Heart right ventricle (tissue), 16 donors: ENCODE measurements at regions not wholly inside any gene's neighbourhood (a gene's known extent, or its start where the extent isn't known, plus 50 kb on each side); places are given as distances from the start of the nearest gene placed in this dataset.
A peak's percentile ranks its signal among the peaks of the same experiment; 100 is the strongest.

ENCODE experiments used
- ATAC-seq, 8 donors: fragments of 200-7000 bp; cut with Tn5 transposase; one replicate each; pipeline ENCODE4 v1.9.1; 2020; ENCODE audit warnings: mild to moderate bottlenecking in 8 of 8, moderate library complexity in 8 of 8, moderate number of reproducible peaks in 1 of 8
- DNase-seq, 2 donors: peaks; one replicate each; pipeline ENCODE4 v3.0.0-alpha.2; 2020
- H3K27ac ChIP-seq, 10 donors: fragments of 200-600 bp; sonication (generic) in 2 of 10; one replicate each; pipeline versions ENCODE4 v1.5.0 to v1.8.0; 2020 to 2022; ENCODE audit warnings: mild to moderate bottlenecking in 3 of 10
- H3K27me3 ChIP-seq, 7 donors: fragments of 200-600 bp; one replicate each; pipeline ENCODE4 v1.8.0; 2021 to 2022; ENCODE audit warnings: mild to moderate bottlenecking in 2 of 7
- H3K36me3 ChIP-seq, 9 donors: fragments of 200-600 bp; sonication (generic) in 1 of 9; one replicate each; pipeline versions ENCODE4 v1.5.0 to v1.8.0; 2020 to 2022; ENCODE audit warnings: mild to moderate bottlenecking in 2 of 9
- H3K4me1 ChIP-seq, 9 donors: fragments of 200-600 bp; sonication (generic) in 1 of 9; one replicate each; pipeline versions ENCODE4 v1.5.0 to v1.8.0; 2020 to 2022; ENCODE audit warnings: mild to moderate bottlenecking in 4 of 9
- H3K4me3 ChIP-seq, 10 donors: fragments of 200-600 bp; sonication (generic) in 2 of 10; one replicate each; pipeline versions ENCODE4 v1.5.0 to v1.8.0; 2020 to 2022; ENCODE audit warnings: mild to moderate bottlenecking in 7 of 10, moderate library complexity in 2 of 10
- H3K9me3 ChIP-seq, 11 donors: fragments of 200-600 bp in 10 of 11; sonication (generic) in 2 of 11; one replicate each; pipeline versions ENCODE4 v1.5.0 to v1.8.0; 2013 to 2022; ENCODE audit warnings: mild to moderate bottlenecking in 2 of 11, control low read depth in 1 of 11, moderate library complexity in 1 of 11
- WGBS, 2 donors: extraction: QIAGEN DNeasy Blood & Tissue Kit; methylation state at CpG; one replicate each; pipeline ENCODE4 v1.1.7; 2013; ENCODE audit warnings: inconsistent platforms in 1 of 2; 5-methylcytosine and 5-hydroxymethylcytosine counted together
- intact Hi-C, 10 donors: fragments of 100-400 bp; cut with DNase I; formaldehyde crosslinking; loops; one replicate each; pipeline versions ENCODE4 v1.11.1 to v1.14.2; 2022
- TF ChIP-seq, protein P1 (sequence below), 9 donors: fragments of 200-600 bp; sonication (generic) in 2 of 9; IDR thresholded peaks; one replicate each; pipeline versions ENCODE4 v1.5.0 to v1.8.0; 2021 to 2022; ENCODE audit warnings: antibody characterized with exemption in 9 of 9, mild to moderate bottlenecking in 5 of 9, moderate library complexity in 1 of 9
- donor health status: Arrhythmogenic right ventricular cardiomyopathy.
- donor health status: ischemic (EF 13 %, LVEDD 7.1; RV severe dilation, severe dysfunction).
- donor health status: healthy with polysubstance abuse.
- donor health status: DM: no; HTN: yes; CAD: no.
- donor health status: DM: no; HTN: no; CAD: no.
- donor health status: ischemic (EF 25% LVEDD 6.9; RV normal size, moderate dysfunction).
- donor health status: ischemic (EF 25% LVEDD 5.7; RV mildly dilated, moderate dysfunction).
- donor health status: healthy.
- donor health status: DM: yes; HTN: yes; CAD: no.
- donor health status: Ischemic cardiomyopathy.
- donor health status: ischemic (EF 35%, LVEDD 5.7; RV mildly dilated, moderate dysfunction).
- donor health status: nonischemic (EF 11% LVEDD 7.7; RV severe dilation, severe dysfunction).
- donor health status: DM: yes; HTN: yes; CAD: no.
- donor health status: PGD.
- donor health status: ischemic (EF 29% LVEDD 5.4; RV normal size, mild dysfunction).
- donor health status: nonischemic (EF 23%, LVEDD 6.1; RV moderate dilation, normal function).

DNA sequence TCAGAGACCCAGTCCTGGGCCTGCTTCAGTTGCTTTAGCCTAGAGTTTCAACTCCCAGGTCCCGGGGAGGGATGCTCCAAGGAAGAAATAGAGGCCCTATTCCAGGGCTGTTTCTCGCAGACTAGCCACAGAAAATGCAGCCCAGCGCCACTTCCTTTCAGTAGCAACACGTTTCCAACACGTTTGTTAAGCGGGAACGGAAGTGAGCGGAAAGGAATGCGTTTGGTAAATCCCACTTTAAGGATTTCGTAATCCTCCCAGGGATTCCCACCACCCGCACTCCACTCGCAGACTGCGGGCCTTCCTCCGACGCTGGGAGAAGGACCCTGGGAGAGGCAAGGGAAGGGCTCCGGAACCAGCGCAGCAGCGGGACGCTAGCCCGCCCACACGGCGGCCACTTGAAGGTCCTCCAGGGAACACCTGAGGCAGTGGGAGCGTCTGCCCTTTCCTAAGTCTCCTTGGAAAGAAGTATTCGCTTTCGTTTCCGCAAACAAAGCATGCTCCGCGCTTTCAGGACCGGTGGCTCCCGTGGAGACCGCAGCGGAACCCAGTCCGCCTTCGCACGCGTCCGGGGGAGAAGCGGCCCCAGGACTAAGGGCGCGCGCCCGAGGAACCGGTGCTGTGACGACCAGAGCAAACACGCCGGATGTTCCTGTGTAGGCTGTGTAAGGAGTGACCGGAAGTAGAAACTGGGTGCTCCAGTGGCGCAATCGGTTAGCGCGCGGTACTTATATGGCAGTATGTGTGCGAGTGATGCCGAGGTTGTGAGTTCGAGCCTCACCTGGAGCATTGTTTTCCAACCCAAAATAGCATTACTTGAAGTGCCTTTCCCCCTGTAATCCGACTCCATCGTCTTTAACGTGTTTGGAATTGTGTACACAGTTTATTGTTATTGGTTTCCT is 227.6 kb upstream of the PRSS16 start:
- ATAC-seq: peak; percentile 97 to 99 (median 99)

DNA sequence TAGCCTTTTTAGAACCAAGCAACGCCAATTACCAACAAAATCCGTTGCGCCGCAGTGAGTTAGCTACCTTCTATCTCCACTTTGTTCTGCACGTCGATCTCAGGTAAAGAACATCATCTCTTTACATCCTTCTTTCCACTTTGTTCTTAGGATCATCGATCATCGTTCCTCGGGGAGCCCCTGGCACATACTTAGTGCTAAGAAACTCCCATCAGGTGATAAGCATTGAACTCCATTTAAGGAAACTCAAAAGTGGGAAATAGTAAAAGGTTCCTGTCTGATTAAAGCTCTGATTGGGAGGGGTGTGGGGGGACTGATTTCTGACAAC is 227.0 kb upstream of the PRSS16 start:
- peaks cover 0 to 11% (median 3%) of the 10 kb centered on the region in 9 donors for H3K4me1 ChIP-seq
- no peak for DNase-seq
- TF ChIP-seq, protein P1, sequence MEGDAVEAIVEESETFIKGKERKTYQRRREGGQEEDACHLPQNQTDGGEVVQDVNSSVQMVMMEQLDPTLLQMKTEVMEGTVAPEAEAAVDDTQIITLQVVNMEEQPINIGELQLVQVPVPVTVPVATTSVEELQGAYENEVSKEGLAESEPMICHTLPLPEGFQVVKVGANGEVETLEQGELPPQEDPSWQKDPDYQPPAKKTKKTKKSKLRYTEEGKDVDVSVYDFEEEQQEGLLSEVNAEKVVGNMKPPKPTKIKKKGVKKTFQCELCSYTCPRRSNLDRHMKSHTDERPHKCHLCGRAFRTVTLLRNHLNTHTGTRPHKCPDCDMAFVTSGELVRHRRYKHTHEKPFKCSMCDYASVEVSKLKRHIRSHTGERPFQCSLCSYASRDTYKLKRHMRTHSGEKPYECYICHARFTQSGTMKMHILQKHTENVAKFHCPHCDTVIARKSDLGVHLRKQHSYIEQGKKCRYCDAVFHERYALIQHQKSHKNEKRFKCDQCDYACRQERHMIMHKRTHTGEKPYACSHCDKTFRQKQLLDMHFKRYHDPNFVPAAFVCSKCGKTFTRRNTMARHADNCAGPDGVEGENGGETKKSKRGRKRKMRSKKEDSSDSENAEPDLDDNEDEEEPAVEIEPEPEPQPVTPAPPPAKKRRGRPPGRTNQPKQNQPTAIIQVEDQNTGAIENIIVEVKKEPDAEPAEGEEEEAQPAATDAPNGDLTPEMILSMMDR (IDR thresholded peaks at IDR 0.05): no peak
- H3K27me3 ChIP-seq: no peaks in the 10 kb centered on the region
- ATAC-seq: no peak
- H3K36me3 ChIP-seq: peaks cover 0 to 6% (median 0%) of the 10 kb centered on the region in 9 donors
- 67 to 70% methylated on average over 9 of the region's 9 CpGs for WGBS, 2 donors
- peak overlapping the region in 8 of 10 donors; percentile 87 to 97 (median 90) for H3K27ac ChIP-seq
- peaks cover 0 to 36% (median 19%) of the 10 kb centered on the region in 11 donors for H3K9me3 ChIP-seq
- intact Hi-C loops: no loop called here
- peak overlapping the region; percentile 52 to 85 (median 69) for H3K4me3 ChIP-seq

More for the DNA sequence above, 227.6 kb upstream of the PRSS16 start:
- H3K9me3 ChIP-seq: peaks cover 0 to 38% (median 21%) of the 10 kb centered on the region in 11 donors
- peak; percentile 80 to 89 for DNase-seq
- 1 to 2% methylated on average over 58 of the region's 58 CpGs for WGBS, 2 donors
- TF ChIP-seq, protein P1 (IDR thresholded peaks at IDR 0.05): no peak
- H3K4me1 ChIP-seq: peaks cover 0 to 11% (median 3%) of the 10 kb centered on the region in 9 donors
- intact Hi-C loops: no loop called here
- H3K27ac ChIP-seq: peak overlapping the region; percentile 57 to 97 (median 90)
- no peaks in the 10 kb centered on the region for H3K27me3 ChIP-seq
- peak overlapping the region; percentile 52 to 85 (median 69) for H3K4me3 ChIP-seq
- H3K36me3 ChIP-seq: peaks cover 0 to 6% (median 0%) of the 10 kb centered on the region in 9 donors

DNA sequence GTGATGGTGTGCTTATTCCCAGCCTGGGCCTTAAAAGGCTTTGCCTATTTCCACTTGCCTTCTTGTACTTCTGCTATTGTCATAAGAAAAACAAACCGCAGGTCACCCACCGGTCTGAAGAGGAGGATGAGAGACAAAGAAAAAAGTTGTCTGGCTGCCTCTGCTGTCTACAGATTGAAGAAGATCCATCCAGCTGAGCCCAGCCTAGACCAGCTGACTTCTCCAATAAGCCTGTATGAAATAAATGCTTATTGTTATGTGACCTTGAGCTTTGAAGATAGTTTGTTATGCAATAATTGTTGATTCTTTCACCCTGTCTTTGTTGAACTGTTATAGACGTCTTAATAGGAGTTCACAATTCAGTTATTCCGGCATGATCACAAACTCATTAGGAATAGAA is 223.8 kb upstream of the PRSS16 start:
- H3K4me1 ChIP-seq: peaks cover 0 to 11% (median 3%) of the 10 kb centered on the region in 9 donors
- TF ChIP-seq, protein P1 (IDR thresholded peaks at IDR 0.05): no peak
- ATAC-seq: no peak
- H3K27me3 ChIP-seq: no peaks in the 10 kb centered on the region
- H3K27ac ChIP-seq: no peak overlapping the region
- 90 to 93% methylated on average over 4 of the region's 4 CpGs for WGBS, 2 donors
- intact Hi-C loops: no loop called here
- no peaks in the 10 kb centered on the region for H3K36me3 ChIP-seq
- DNase-seq: no peak
- peaks cover 0 to 5% (median 0%) of the 10 kb centered on the region in 11 donors for H3K9me3 ChIP-seq
- no peak overlapping the region for H3K4me3 ChIP-seq

DNA sequence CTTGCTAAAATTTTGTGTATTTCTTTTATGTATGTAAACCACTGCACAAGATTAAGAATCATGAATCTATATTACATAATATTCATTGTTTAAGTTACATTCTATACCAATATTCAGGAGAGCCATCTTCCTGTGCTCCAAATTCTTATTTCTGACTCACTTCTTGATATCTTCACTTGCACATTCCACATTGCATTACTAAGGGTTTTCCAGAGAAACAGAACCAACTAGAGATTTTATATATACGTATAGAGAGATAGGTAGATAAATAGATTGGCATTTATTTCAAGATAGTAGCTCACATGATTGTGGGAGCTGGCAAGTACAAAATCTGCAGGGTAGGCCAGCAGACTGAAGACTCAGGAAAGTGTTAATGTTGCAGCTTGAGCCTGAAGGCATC is 222.2 kb upstream of the PRSS16 start:
- 54 to 58% methylated on average over 1 of the region's 1 CpG for WGBS, 2 donors
- peaks cover 0 to 5% (median 0%) of the 10 kb centered on the region in 9 donors for H3K4me1 ChIP-seq
- H3K27me3 ChIP-seq: peaks cover 0 to 3% (median 0%) of the 10 kb centered on the region in 7 donors
- TF ChIP-seq, protein P1 (IDR thresholded peaks at IDR 0.05): no peak
- intact Hi-C loops: no loop called here
- H3K4me3 ChIP-seq: no peak overlapping the region
- H3K9me3 ChIP-seq: no peaks in the 10 kb centered on the region
- H3K36me3 ChIP-seq: no peaks in the 10 kb centered on the region
- no peak overlapping the region for H3K27ac ChIP-seq
- ATAC-seq: no peak
- DNase-seq: no peak
